Chondrocyte (in vitro differentiated cells): ENCODE measurements at regions not wholly inside any gene's neighbourhood (a gene's known extent, or its start where the extent isn't known, plus 50 kb on each side); places are given as distances from the start of the nearest gene placed in this dataset.

ENCODE experiments used
- DNase-seq: peaks from one replicate; pipeline ENCODE4 v3.0.0; 2021; ENCODE audit warnings: mixed read lengths, low spot score
- H3K27ac Mint-ChIP-seq: one replicate; pipeline ENCODE4 v1.8.0; 2021; ENCODE audit warnings: mild to moderate bottlenecking, moderate library complexity, mixed read lengths; ENCODE audit not compliant: unreplicated experiment
- H3K27me3 Mint-ChIP-seq: 2 replicates; pipeline ENCODE4 v1.8.0; 2021; ENCODE audit warnings: low read depth, mixed read lengths
- H3K36me3 Mint-ChIP-seq: 2 replicates; pipeline ENCODE4 v1.8.0; 2021; ENCODE audit warnings: low read depth, mixed read lengths
- H3K4me1 Mint-ChIP-seq: 2 replicates; pipeline ENCODE4 v1.8.0; 2021; ENCODE audit warnings: low read depth, mild to moderate bottlenecking, mixed read lengths
- H3K4me3 Mint-ChIP-seq: one replicate; pipeline ENCODE4 v1.8.0; 2021; ENCODE audit warnings: mild to moderate bottlenecking, moderate library complexity, mixed read lengths; ENCODE audit not compliant: unreplicated experiment
- H3K9me3 Mint-ChIP-seq: 2 replicates; pipeline ENCODE4 v1.8.0; 2021; ENCODE audit warnings: low read depth, mixed read lengths
- CTCF ChIP-seq: fragments of 200-600 bp; sonication (generic); IDR thresholded peaks from 2 replicates; pipeline ENCODE4 v1.5.0; 2021; ENCODE audit warnings: antibody characterized with exemption, mild to moderate bottlenecking, moderate library complexity

DNA sequence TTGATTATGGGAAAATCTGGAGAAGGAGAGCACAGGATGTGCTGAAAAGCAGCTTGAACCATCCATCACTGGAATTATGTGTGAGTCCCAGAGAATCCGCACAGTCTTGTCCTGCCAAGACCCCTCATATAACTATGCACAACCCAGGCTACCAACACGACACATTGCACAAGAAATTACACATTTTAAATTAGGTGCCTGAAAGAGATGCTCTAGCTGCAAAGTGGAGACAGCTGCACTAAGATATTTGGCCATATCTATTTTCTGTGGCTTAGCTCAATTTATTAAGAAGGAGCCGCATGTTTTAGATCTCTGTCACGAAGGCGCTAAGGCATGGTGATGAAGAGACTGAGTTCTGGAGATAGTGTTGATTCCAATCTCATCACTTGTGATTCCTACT lies 1308.4 kb downstream of the CDH8 start:
- no peak for TF ChIP-seq CTCF
- H3K9me3 Mint-ChIP-seq: no peaks in the 10 kb centered on the region
- H3K4me3 Mint-ChIP-seq: no peak overlapping the region
- H3K27ac Mint-ChIP-seq: no peak overlapping the region
- H3K36me3 Mint-ChIP-seq: no peaks in the 10 kb centered on the region
- H3K27me3 Mint-ChIP-seq: no peaks in the 10 kb centered on the region
- no peaks in the 10 kb centered on the region for H3K4me1 Mint-ChIP-seq
- no peak for DNase-seq

DNA sequence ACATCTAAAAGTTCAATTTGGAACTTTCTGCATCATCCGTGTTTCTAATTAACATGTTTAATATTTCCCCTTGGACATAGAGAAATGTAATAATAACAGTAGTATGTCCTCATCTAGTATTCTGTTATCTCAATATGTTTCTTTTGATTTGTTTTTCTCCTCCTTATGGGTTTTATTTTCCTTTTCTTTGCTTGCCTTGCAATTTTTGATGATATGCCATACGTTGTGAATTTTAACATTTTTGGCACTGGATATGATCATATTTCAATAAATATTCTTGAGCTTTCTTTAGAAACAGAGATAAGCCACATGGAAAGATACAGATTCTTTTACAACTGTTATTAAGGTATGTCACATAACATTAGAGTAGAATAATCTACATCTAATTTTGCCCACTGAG lies 1316.2 kb downstream of the CDH8 start:
- H3K4me3 Mint-ChIP-seq: no peak overlapping the region
- no peak for TF ChIP-seq CTCF
- H3K27me3 Mint-ChIP-seq: no peaks in the 10 kb centered on the region
- H3K27ac Mint-ChIP-seq: no peak overlapping the region
- no peaks in the 10 kb centered on the region for H3K36me3 Mint-ChIP-seq
- no peak for DNase-seq
- H3K4me1 Mint-ChIP-seq: no peaks in the 10 kb centered on the region
- H3K9me3 Mint-ChIP-seq: peaks cover 12% of the 10 kb centered on the region

- H3K4me1 Mint-ChIP-seq: no peaks in the 10 kb centered on the region
- no peak for TF ChIP-seq CTCF
- H3K9me3 Mint-ChIP-seq: peaks cover 12% of the 10 kb centered on the region
- DNase-seq: no peak
- no peaks in the 10 kb centered on the region for H3K36me3 Mint-ChIP-seq
- no peak overlapping the region for H3K4me3 Mint-ChIP-seq
- no peak overlapping the region for H3K27ac Mint-ChIP-seq
- H3K27me3 Mint-ChIP-seq: no peaks in the 10 kb centered on the region
Observed at GRCh38 chr16:60717808-60718207, 1318.4 kb downstream of the CDH8 start.

GRCh38 chr16:60712144-60712543 lies 1324.1 kb downstream of the CDH8 start:
- DNase-seq: no peak
- Mint-ChIP-seq H3K4me1 (no peaks in the 10 kb centered on the region), H3K36me3 (no peaks in the 10 kb centered on the region), H3K4me3 (no peak overlapping the region), H3K9me3 (peaks cover 7% of the 10 kb centered on the region), H3K27me3 (peaks cover 2% of the 10 kb centered on the region), H3K27ac (no peak overlapping the region)
- no peak for TF ChIP-seq CTCF

DNA sequence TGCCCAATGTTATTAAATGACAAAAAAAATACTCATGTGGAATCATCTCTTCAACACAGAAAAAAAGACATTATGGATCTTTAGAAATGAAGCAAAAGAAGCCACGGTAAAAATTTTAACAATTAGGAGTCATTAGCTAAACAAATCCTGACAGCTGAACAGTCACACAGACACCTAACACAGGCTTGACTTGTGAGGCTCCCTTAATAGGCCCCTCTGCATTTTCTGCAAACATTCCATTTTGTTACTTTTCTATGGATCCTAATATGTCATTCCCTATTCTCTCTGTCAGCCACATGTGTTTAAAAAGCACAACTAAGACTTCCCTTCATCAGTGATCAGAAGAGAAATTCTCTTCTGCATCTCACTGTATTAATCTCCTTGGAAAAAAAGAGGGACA lies 1331.5 kb downstream of the CDH8 start:
- TF ChIP-seq CTCF: no peak
- H3K27me3 Mint-ChIP-seq: peaks cover 2% of the 10 kb centered on the region
- peaks cover 7% of the 10 kb centered on the region for H3K9me3 Mint-ChIP-seq
- H3K27ac Mint-ChIP-seq: no peak overlapping the region
- H3K4me1 Mint-ChIP-seq: no peaks in the 10 kb centered on the region
- DNase-seq: no peak
- no peak overlapping the region for H3K4me3 Mint-ChIP-seq
- no peaks in the 10 kb centered on the region for H3K36me3 Mint-ChIP-seq
